A549 (cell line): ENCODE measurements at regions not wholly inside any gene's neighbourhood (a gene's known extent, or its start where the extent isn't known, plus 50 kb on each side); places are given as distances from the start of the nearest gene placed in this dataset.

Source experiments
- ATAC-seq, 2 experiments: fragments of 200-7000 bp in 1 of 2; fragments of >200 bp in 1 of 2; cut with Nextera tagmentation in 1 of 2; cut with Tn5 transposase in 1 of 2; 3 replicates each; pipeline versions ENCODE4 v1.8.0 to v1.9.1; 2018 to 2020; ENCODE audit warnings: mild to moderate bottlenecking in 1 of 2, moderate library complexity in 1 of 2
- CTCF ChIA-PET: fragments of 300-600 bp; sonication (Branson Sonifier 250); formaldehyde crosslinking; extraction: SDS; loops from one replicate; lab custom pipeline; 2021; ENCODE audit warnings: antibody characterized with exemption, inconsistent platforms; lab: Yijun Ruan, JAX
- POLR2A ChIA-PET: fragments of 350-600 bp; formaldehyde crosslinking; extraction: SDS; loops from one replicate; lab custom pipeline; 2021; ENCODE audit warnings: antibody characterized with exemption, inconsistent platforms; lab: Yijun Ruan, JAX
- DNase-seq, 2 experiments: peaks; one replicate each; pipeline versions ENCODE4 v3.0.0 to v3.0.0-alpha.2; 2011 to 2016; ENCODE audit warnings: low read depth in 1 of 2, low spot score in 1 of 2
- FAIRE-seq: peaks from 2 replicates; lab custom pipeline; 2011; peaks lifted over from hg19 to GRCh38; lab: Jason Lieb, UNC
- H3K27ac ChIP-seq, 2 experiments: fragments of >200 bp; sonication (Bioruptor Twin); formaldehyde crosslinking; 3 replicates each; pipeline ENCODE4 v1.5.1; 2016 to 2017
- H3K4me1 ChIP-seq: fragments of >200 bp; sonication (Bioruptor Twin); formaldehyde crosslinking; 3 replicates; pipeline ENCODE4 v1.6.1; 2016
- H3K4me2 ChIP-seq: fragments of >200 bp; sonication (Bioruptor Twin); formaldehyde crosslinking; 3 replicates; pipeline ENCODE4 v1.6.1; 2016
- H3K4me3 ChIP-seq: fragments of >200 bp; sonication (Bioruptor Twin); formaldehyde crosslinking; 3 replicates; pipeline ENCODE4 v1.5.1; 2016
- H3K9me3 ChIP-seq: fragments of >200 bp; sonication (Bioruptor Twin); formaldehyde crosslinking; 3 replicates; pipeline ENCODE4 v1.6.1; 2016
- EHMT2 ChIP-seq: fragments of 200-600 bp; sonication (generic); IDR thresholded peaks from 2 replicates; pipeline ENCODE4 v1.6.1; 2016; ENCODE audit warnings: antibody characterized with exemption, low read depth, mild to moderate bottlenecking, moderate library complexity
- EP300 ChIP-seq, 2 experiments: fragments of >200 bp; sonication (Bioruptor Twin); formaldehyde crosslinking; IDR thresholded peaks; 2 replicates in 1 of 2; 3 replicates in 1 of 2; pipeline ENCODE4 v1.6.1; 2016 to 2017
- FOSB ChIP-seq: fragments of 250-450 bp; sonication (Bioruptor Pico); IDR thresholded peaks from 2 replicates; pipeline ENCODE4 v1.5.0; 2020; ENCODE audit warnings: mild to moderate bottlenecking, moderate library complexity
- FOXS1 ChIP-seq: fragments of 250-450 bp; sonication (Bioruptor Pico); IDR thresholded peaks from 2 replicates; pipeline ENCODE4 v1.5.0; 2020; ENCODE audit warnings: mild to moderate bottlenecking, moderate library complexity
- GATA3 ChIP-seq: IDR thresholded peaks from 2 replicates; pipeline ENCODE4 v1.6.1; 2012; ENCODE audit warnings: borderline replicate concordance
- HDAC2 ChIP-seq: fragments of 200-600 bp; sonication (generic); IDR thresholded peaks from 2 replicates; pipeline ENCODE4 v1.6.1; 2016
- HEYL ChIP-seq: fragments of 250-450 bp; sonication (Bioruptor Pico); IDR thresholded peaks from 2 replicates; pipeline ENCODE4 v1.8.0; 2021; ENCODE audit warnings: mild to moderate bottlenecking, moderate library complexity
- HOXA7 ChIP-seq: fragments of 250-450 bp; sonication (Bioruptor Pico); IDR thresholded peaks from 2 replicates; pipeline ENCODE4 v1.5.0; 2020; ENCODE audit warnings: mild to moderate bottlenecking, moderate library complexity
- HOXB13 ChIP-seq: fragments of 250-450 bp; sonication (Bioruptor Pico); IDR thresholded peaks from 2 replicates; pipeline ENCODE4 v1.5.0; 2020; ENCODE audit warnings: low read depth, mild to moderate bottlenecking, moderate library complexity
- JUN ChIP-seq, 2 experiments: fragments of >200 bp; sonication (Bioruptor Twin); formaldehyde crosslinking; IDR thresholded peaks; 2 replicates in 1 of 2; 3 replicates in 1 of 2; pipeline ENCODE4 v1.6.1; 2016 to 2017
- KDM5A ChIP-seq: fragments of 200-600 bp; sonication (generic); IDR thresholded peaks from 2 replicates; pipeline ENCODE4 v1.6.1; 2016; ENCODE audit warnings: antibody characterized with exemption, mild to moderate bottlenecking
- MAFK ChIP-seq: fragments of 450-650 bp; IDR thresholded peaks from 2 replicates; pipeline ENCODE4 v1.6.1; 2014; ENCODE audit not compliant: partially characterized antibody
- NFE2L2 ChIP-seq: fragments of 150-350 bp; conservative IDR thresholded peaks from 2 replicates; pipeline ENCODE4 v1.6.1; 2014; ENCODE audit warnings: low read length
- NPAS2 ChIP-seq: fragments of 250-450 bp; sonication (Bioruptor Pico); IDR thresholded peaks from 2 replicates; pipeline ENCODE4 v1.8.0; 2022; ENCODE audit warnings: mild to moderate bottlenecking, moderate library complexity, borderline replicate concordance
- NR3C1 ChIP-seq: fragments of >200 bp; sonication (Bioruptor Twin); formaldehyde crosslinking; IDR thresholded peaks from 3 replicates; pipeline ENCODE4 v1.6.1; 2017
- POLR2A ChIP-seq: IDR thresholded peaks from 2 replicates; pipeline ENCODE4 v1.6.1; 2012; ENCODE audit warnings: mild to moderate bottlenecking, low read length
- POLR2AphosphoS2 ChIP-seq: conservative IDR thresholded peaks from 2 replicates; pipeline ENCODE4 v1.6.1; 2012; ENCODE audit warnings: low read length, improper control_type of control experiment, inconsistent platforms
- RAD21 ChIP-seq, 2 experiments: fragments of >200 bp in 1 of 2; sonication (Bioruptor Twin) in 1 of 2; formaldehyde crosslinking in 1 of 2; IDR thresholded peaks in 1 of 2; conservative IDR thresholded peaks in 1 of 2; 2 replicates in 1 of 2; 3 replicates in 1 of 2; pipeline ENCODE4 v1.6.1; 2012 to 2018; ENCODE audit warnings: inconsistent platforms in 1 of 2
- RARB ChIP-seq: fragments of 250-450 bp; sonication (Bioruptor Pico); IDR thresholded peaks from 2 replicates; pipeline ENCODE4 v1.8.0; 2021; ENCODE audit warnings: mild to moderate bottlenecking, moderate library complexity
- SMC3 ChIP-seq: fragments of >200 bp; sonication (Bioruptor Twin); formaldehyde crosslinking; IDR thresholded peaks from 3 replicates; pipeline ENCODE4 v1.6.1; 2018; ENCODE audit warnings: inconsistent platforms
- SREBF2 ChIP-seq: fragments of 450-650 bp; IDR thresholded peaks from 2 replicates; pipeline ENCODE4 v1.6.1; 2014; ENCODE audit warnings: mild to moderate bottlenecking, moderate library complexity
- TFCP2L1 ChIP-seq: fragments of 250-450 bp; sonication (Bioruptor Pico); IDR thresholded peaks from 2 replicates; pipeline ENCODE4 v1.5.0; 2021; ENCODE audit warnings: mild to moderate bottlenecking
- ZC3H11A ChIP-seq: fragments of 450-650 bp; IDR thresholded peaks from 2 replicates; pipeline ENCODE4 v1.6.1; 2014; ENCODE audit warnings: antibody characterized with exemption, mild to moderate bottlenecking
- ZFP36 ChIP-seq: fragments of 450-650 bp; IDR thresholded peaks from 2 replicates; pipeline ENCODE4 v1.6.1; 2014; ENCODE audit warnings: borderline replicate concordance; ENCODE audit not compliant: partially characterized antibody
- ZSCAN20 ChIP-seq: fragments of 250-450 bp; sonication (Bioruptor Pico); IDR thresholded peaks from 2 replicates; pipeline ENCODE4 v1.8.0; 2022; ENCODE audit warnings: mild to moderate bottlenecking, moderate library complexity
- WGBS: methylation state at CpG from one replicate; pipeline ENCODE4 v1.1.6; 2017; ENCODE audit errors: missing lambda C conversion rate; 5-methylcytosine and 5-hydroxymethylcytosine counted together
- TF ChIP-seq, protein P1 (sequence below): fragments of 250-450 bp; sonication (Bioruptor Pico); IDR thresholded peaks from 2 replicates; pipeline ENCODE4 v1.5.0; 2021; ENCODE audit warnings: mild to moderate bottlenecking, moderate library complexity, borderline replicate concordance
- TF ChIP-seq, protein P2 (sequence below): IDR thresholded peaks from 2 replicates; pipeline ENCODE4 v1.6.1; 2012; ENCODE audit warnings: low read depth, borderline replicate concordance
- TF ChIP-seq, protein P3 (sequence below): fragments of >200 bp; sonication (Bioruptor Twin); formaldehyde crosslinking; IDR thresholded peaks from 3 replicates; pipeline ENCODE4 v1.5.1; 2016
- TF ChIP-seq, protein P4 (sequence below): fragments of 450-650 bp; IDR thresholded peaks from 2 replicates; pipeline ENCODE4 v1.6.1; 2014; ENCODE audit warnings: antibody characterized with exemption
- TF ChIP-seq, protein P5 (sequence below): fragments of >200 bp; sonication (Bioruptor Twin); formaldehyde crosslinking; IDR thresholded peaks from 2 replicates; pipeline ENCODE4 v1.6.1; 2016

DNA sequence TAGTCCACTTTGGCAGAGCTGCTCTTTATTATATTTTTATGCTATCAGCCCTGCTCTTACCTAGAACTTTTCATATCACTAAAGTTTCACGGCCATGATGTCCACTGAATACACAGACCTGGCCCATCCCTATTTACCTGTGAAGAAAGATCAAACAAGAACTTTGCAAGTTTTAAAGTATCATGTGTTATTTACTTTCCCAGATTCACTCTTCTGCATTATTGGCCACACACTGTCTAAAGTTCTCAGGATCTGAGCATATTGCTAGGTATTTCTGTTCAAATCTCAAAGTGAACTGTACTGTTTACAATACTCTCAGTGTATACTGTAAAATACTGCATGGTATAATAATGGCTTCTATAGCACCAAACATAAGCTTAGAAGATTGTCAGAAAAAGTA, 405.2 kb downstream of the KLF12 start:
- FAIRE-seq = no peak
- Histone ChIP-seq H3K27ac (no peak overlapping the region), H3K4me1 (no peaks in the 10 kb centered on the region), H3K4me2 (no peak overlapping the region), H3K9me3 (no peaks in the 10 kb centered on the region), H3K4me3 (no peak overlapping the region)
- ChIA-PET CTCF (no interaction called here), POLR2A (no interaction called here)
- ATAC-seq = no peak
- 24% methylated on average over 1 of the region's 1 CpG for WGBS
- TF ChIP-seq, protein P1, sequence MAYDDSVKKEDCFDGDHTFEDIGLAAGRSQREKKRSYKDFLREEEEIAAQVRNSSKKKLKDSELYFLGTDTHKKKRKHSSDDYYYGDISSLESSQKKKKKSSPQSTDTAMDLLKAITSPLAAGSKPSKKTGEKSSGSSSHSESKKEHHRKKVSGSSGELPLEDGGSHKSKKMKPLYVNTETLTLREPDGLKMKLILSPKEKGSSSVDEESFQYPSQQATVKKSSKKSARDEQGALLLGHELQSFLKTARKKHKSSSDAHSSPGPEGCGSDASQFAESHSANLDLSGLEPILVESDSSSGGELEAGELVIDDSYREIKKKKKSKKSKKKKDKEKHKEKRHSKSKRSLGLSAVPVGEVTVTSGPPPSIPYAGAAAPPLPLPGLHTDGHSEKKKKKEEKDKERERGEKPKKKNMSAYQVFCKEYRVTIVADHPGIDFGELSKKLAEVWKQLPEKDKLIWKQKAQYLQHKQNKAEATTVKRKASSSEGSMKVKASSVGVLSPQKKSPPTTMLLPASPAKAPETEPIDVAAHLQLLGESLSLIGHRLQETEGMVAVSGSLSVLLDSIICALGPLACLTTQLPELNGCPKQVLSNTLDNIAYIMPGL = no peak
- TF ChIP-seq HEYL (CRISPR knock-in tag) = no peak
- TF ChIP-seq HDAC2 = no peak
- TF ChIP-seq ZC3H11A = no peak
- TF ChIP-seq NFE2L2 = no peak
- no peak for TF ChIP-seq NPAS2 (CRISPR knock-in tag)
- TF ChIP-seq HOXA7 = no peak
- TF ChIP-seq GATA3 = no peak
- TF ChIP-seq RARB (CRISPR knock-in tag) = no peak
- TF ChIP-seq HOXB13 = no peak
- TF ChIP-seq SMC3 = no peak
- TF ChIP-seq FOSB (CRISPR knock-in tag) = no peak
- TF ChIP-seq ZFP36 = no peak
- TF ChIP-seq EP300 (IDR thresholded peaks at IDR 0.05) = no peak
- no peak for TF ChIP-seq EHMT2
- no peak for TF ChIP-seq JUN (IDR thresholded peaks at IDR 0.05)
- TF ChIP-seq, protein P2, sequence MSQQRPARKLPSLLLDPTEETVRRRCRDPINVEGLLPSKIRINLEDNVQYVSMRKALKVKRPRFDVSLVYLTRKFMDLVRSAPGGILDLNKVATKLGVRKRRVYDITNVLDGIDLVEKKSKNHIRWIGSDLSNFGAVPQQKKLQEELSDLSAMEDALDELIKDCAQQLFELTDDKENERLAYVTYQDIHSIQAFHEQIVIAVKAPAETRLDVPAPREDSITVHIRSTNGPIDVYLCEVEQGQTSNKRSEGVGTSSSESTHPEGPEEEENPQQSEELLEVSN = no peak
- TF ChIP-seq NR3C1 = no peak
- DNase-seq = no peak

DNA sequence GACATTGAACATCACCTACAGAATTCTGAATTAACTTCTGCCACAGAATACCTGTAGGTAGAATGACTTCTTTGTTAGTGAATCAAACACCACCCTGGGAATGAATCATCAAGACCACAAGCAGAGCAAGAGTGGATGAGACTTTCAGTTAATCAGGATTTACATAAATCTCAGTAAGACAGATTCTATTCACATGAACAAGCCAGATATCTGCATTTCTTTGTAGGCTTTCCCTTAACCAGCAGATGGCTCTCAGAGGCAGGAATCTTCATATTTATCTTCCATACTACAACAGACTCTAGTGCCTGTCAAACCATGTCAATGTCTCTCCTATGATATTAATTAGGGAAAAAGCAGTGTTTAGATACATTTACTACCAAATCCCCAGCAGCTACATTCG, 412.1 kb downstream of the KLF12 start:
- H3K4me1 ChIP-seq = peaks cover 4% of the 10 kb centered on the region; the same call in 1 of the 3 replicates
- peak; percentile 59 to 76; a peak in 5 of 6 replicates for ATAC-seq
- H3K4me3 ChIP-seq = no peak overlapping the region
- 35% methylated on average over 1 of the region's 1 CpG for WGBS
- no peak for FAIRE-seq
- H3K4me2 ChIP-seq = no peak overlapping the region
- CTCF ChIA-PET = interaction anchor here (0.8 to 1.8 kb wide), 6 partner anchors 9 to 1540 kb away, joined by 3 to 8 read pairs (median 4); no protein-coding TSS in a partner anchor
- H3K27ac ChIP-seq = no peak overlapping the region
- TF ChIP-seq SREBF2 = no peak
- TF ChIP-seq, protein P3, sequence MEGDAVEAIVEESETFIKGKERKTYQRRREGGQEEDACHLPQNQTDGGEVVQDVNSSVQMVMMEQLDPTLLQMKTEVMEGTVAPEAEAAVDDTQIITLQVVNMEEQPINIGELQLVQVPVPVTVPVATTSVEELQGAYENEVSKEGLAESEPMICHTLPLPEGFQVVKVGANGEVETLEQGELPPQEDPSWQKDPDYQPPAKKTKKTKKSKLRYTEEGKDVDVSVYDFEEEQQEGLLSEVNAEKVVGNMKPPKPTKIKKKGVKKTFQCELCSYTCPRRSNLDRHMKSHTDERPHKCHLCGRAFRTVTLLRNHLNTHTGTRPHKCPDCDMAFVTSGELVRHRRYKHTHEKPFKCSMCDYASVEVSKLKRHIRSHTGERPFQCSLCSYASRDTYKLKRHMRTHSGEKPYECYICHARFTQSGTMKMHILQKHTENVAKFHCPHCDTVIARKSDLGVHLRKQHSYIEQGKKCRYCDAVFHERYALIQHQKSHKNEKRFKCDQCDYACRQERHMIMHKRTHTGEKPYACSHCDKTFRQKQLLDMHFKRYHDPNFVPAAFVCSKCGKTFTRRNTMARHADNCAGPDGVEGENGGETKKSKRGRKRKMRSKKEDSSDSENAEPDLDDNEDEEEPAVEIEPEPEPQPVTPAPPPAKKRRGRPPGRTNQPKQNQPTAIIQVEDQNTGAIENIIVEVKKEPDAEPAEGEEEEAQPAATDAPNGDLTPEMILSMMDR = peak; percentile 35; the same call in 1 of the 3 replicates
- peak; percentile 34 to 42; a peak in 4 of 5 replicates for TF ChIP-seq RAD21 (conservative IDR thresholded peaks at IDR 0.05 in 1 of 2, IDR thresholded peaks at IDR 0.05 in 1 of 2)
- TF ChIP-seq SMC3 = peak; percentile 38; the same call in 2 of the 3 replicates
- TF ChIP-seq, all 56 proteins: peak for 3
- DNase-seq = peak in 1 of 2 experiments; percentile 21
- POLR2A ChIA-PET = no interaction called here
- no peaks in the 10 kb centered on the region for H3K9me3 ChIP-seq

DNA sequence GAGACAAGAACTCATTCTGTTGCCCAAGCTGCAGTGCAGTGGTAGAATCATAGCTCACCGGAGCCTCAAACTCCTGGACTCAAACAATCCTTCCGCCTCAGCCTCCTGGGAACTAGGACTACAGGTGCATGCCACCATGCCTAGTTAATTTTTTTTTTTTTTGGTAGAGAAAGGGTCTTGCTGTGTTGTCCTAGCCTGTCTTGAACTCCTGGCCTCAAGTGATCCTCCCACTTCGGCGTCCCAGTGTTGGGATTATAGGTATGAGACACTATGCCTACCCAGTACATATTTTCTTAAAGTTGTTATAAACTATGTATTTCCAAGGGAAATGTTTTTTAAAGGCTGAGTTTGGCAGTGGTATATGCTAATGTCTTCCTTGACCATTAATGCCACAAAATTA, 412.6 kb downstream of the KLF12 start:
- Histone ChIP-seq H3K9me3 (no peaks in the 10 kb centered on the region), H3K4me2 (no peak overlapping the region), H3K4me1 (peaks cover 4% of the 10 kb centered on the region; the same call in 2 of the 3 replicates), H3K27ac (no peak overlapping the region), H3K4me3 (no peak overlapping the region)
- ATAC-seq = no peak
- FAIRE-seq = no peak
- 86% methylated on average over 4 of the region's 4 CpGs for WGBS
- no peak for DNase-seq
- ChIA-PET CTCF (interaction anchor here (0.6 to 1.8 kb wide), 4 partner anchors 10 to 1498 kb away, joined by 3 to 6 read pairs (median 5); no protein-coding TSS in a partner anchor), POLR2A (no interaction called here)
- TF ChIP-seq, protein P4, sequence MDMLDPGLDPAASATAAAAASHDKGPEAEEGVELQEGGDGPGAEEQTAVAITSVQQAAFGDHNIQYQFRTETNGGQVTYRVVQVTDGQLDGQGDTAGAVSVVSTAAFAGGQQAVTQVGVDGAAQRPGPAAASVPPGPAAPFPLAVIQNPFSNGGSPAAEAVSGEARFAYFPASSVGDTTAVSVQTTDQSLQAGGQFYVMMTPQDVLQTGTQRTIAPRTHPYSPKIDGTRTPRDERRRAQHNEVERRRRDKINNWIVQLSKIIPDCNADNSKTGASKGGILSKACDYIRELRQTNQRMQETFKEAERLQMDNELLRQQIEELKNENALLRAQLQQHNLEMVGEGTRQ = no peak
- TF ChIP-seq NPAS2 (CRISPR knock-in tag) (no peak), ZSCAN20 (CRISPR knock-in tag) (no peak), KDM5A (no peak), RAD21 (conservative IDR thresholded peaks at IDR 0.05 in 1 of 2, IDR thresholded peaks at IDR 0.05 in 1 of 2) (no peak), NR3C1 (no peak), EP300 (IDR thresholded peaks at IDR 0.05) (no peak), JUN (IDR thresholded peaks at IDR 0.05) (no peak), TFCP2L1 (CRISPR knock-in tag) (no peak), HDAC2 (no peak), POLR2AphosphoS2 (no peak), FOXS1 (CRISPR knock-in tag) (no peak), MAFK (no peak), POLR2A (no peak), SMC3 (no peak)
- TF ChIP-seq, protein P5, sequence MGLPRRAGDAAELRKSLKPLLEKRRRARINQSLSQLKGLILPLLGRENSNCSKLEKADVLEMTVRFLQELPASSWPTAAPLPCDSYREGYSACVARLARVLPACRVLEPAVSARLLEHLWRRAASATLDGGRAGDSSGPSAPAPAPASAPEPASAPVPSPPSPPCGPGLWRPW = no peak
